RWPE1 (cell line): ENCODE measurements at regions not wholly inside any gene's neighbourhood (a gene's known extent, or its start where the extent isn't known, plus 50 kb on each side); places are given as distances from the start of the nearest gene placed in this dataset.
A peak's percentile ranks its signal among the peaks of the same experiment; 100 is the strongest.

Source experiments
- CTCF ChIA-PET: fragments of 350-600 bp; sonication (Branson Sonifier 250); formaldehyde crosslinking; extraction: SDS; loops from one replicate; lab custom pipeline; 2021; lab: Yijun Ruan, JAX
- POLR2A ChIA-PET: fragments of 400-600 bp; formaldehyde crosslinking; extraction: SDS; loops from one replicate; lab custom pipeline; 2020; ENCODE audit warnings: antibody characterized with exemption; ENCODE audit not compliant: low non-redundant PET; lab: Yijun Ruan, JAX
- DNase-seq: peaks from one replicate; pipeline ENCODE4 v3.0.0; 2012; ENCODE audit warnings: low spot score
- H3K27ac ChIP-seq: fragments of 450-650 bp; 2 replicates; pipeline ENCODE4 v1.5.1; 2017
- CTCF ChIP-seq: fragments of 450-650 bp; conservative IDR thresholded peaks from 2 replicates; pipeline ENCODE4 v1.5.1; 2017; ENCODE audit warnings: low read depth, mild to moderate bottlenecking

GRCh38 chr2:66679442-66679841, 244.5 kb downstream of the MEIS1 start:
- ChIA-PET POLR2A (no interaction called here), CTCF (interaction anchor here (0.6 kb wide), 1 partner anchor 1477 kb away, joined by 3 read pairs; no protein-coding TSS in a partner anchor)
- H3K27ac ChIP-seq = no peak overlapping the region
- DNase-seq = no peak
- TF ChIP-seq CTCF = no peak

- POLR2A ChIA-PET = no interaction called here
- H3K27ac ChIP-seq = no peak overlapping the region
- TF ChIP-seq CTCF = no peak
- CTCF ChIA-PET = no interaction called here
- DNase-seq = no peak
Measured at GRCh38 chr2:66682476-66682875, 247.6 kb downstream of the MEIS1 start.

- DNase-seq = no peak
- ChIA-PET POLR2A (interaction anchor here (0.6 kb wide), 1 partner anchor 178 kb away, joined by 4 read pairs; no protein-coding TSS in a partner anchor), CTCF (no interaction called here)
- no peak overlapping the region for H3K27ac ChIP-seq
- no peak for TF ChIP-seq CTCF
Measured at GRCh38 chr2:66683064-66683463, 248.1 kb downstream of the MEIS1 start.

- no peak for DNase-seq
- ChIA-PET CTCF (no interaction called here), POLR2A (interaction anchor here (0.6 kb wide), 1 partner anchor 178 kb away, joined by 4 read pairs; no protein-coding TSS in a partner anchor)
- H3K27ac ChIP-seq = no peak overlapping the region
- no peak for TF ChIP-seq CTCF
Measured at GRCh38 chr2:66683599-66683998, 248.7 kb downstream of the MEIS1 start.

GRCh38 chr2:66684289-66684688, 249.4 kb downstream of the MEIS1 start:
- no peak overlapping the region for H3K27ac ChIP-seq
- ChIA-PET POLR2A (no interaction called here), CTCF (no interaction called here)
- peak; percentile 34 for DNase-seq
- TF ChIP-seq CTCF = no peak

- no peak overlapping the region for H3K27ac ChIP-seq
- DNase-seq = no peak
- ChIA-PET POLR2A (no interaction called here), CTCF (interaction anchor here (0.5 kb wide), 1 partner anchor 616 kb away, joined by 3 read pairs; no protein-coding TSS in a partner anchor)
- TF ChIP-seq CTCF = no peak
Measured at GRCh38 chr2:66686755-66687154, 251.8 kb downstream of the MEIS1 start.
